Erythroblast (primary cell): ENCODE measurements at regions not wholly inside any gene's neighbourhood (a gene's known extent, or its start where the extent isn't known, plus 50 kb on each side); places are given as distances from the start of the nearest gene placed in this dataset.

Experiments
- GATA1 ChIP-seq: IDR thresholded peaks from 2 replicates; pipeline ENCODE4 v1.6.1; 2011; ENCODE audit warnings: low read depth, mild to moderate bottlenecking, control low read depth, low read length, moderate library complexity
- POLR2A ChIP-seq: IDR thresholded peaks from 2 replicates; pipeline ENCODE4 v1.6.1; 2011; ENCODE audit warnings: mild to moderate bottlenecking, low read length

- TF ChIP-seq POLR2A: no peak
- TF ChIP-seq GATA1: no peak
Measured at GRCh38 chr7:17598846-17599245, 300.4 kb downstream of the AHR start.
